ENCODE measurements at regions not wholly inside any gene's neighbourhood (a gene's known extent, or its start where the extent isn't known, plus 50 kb on each side); places are given as distances from the start of the nearest gene placed in this dataset.

DNA sequence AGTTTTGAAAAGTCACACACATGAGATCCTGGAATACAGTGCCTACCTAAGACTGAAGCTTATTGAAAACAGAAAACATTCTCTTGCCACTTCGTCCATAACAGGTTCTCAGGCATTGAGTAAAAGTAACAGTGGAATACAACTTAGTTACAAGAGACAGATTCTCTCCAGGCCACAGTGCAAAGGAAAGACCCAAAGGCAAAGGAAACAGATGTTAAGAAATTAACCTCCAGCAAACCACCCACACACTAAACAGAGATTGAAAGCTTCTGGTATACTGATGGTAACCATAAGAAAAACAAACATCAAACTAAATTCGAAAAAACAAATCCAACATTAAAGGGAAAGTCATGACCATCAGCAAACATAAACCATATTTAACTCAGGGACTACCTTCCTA, 914.7 kb downstream of the SLITRK5 start:
- Histone ChIP-seq H3K36me3 (no peaks in the 10 kb centered on the region), H3K4me3 (no peak overlapping the region), H3K27ac (no peak overlapping the region), H3K27me3 (no peaks in the 10 kb centered on the region), H3K4me1 (no peaks in the 10 kb centered on the region), H3K9me3 (peaks cover 0 to 6% (median 0%) of the 10 kb centered on the region in 11 donors)
- TF ChIP-seq, protein P1, sequence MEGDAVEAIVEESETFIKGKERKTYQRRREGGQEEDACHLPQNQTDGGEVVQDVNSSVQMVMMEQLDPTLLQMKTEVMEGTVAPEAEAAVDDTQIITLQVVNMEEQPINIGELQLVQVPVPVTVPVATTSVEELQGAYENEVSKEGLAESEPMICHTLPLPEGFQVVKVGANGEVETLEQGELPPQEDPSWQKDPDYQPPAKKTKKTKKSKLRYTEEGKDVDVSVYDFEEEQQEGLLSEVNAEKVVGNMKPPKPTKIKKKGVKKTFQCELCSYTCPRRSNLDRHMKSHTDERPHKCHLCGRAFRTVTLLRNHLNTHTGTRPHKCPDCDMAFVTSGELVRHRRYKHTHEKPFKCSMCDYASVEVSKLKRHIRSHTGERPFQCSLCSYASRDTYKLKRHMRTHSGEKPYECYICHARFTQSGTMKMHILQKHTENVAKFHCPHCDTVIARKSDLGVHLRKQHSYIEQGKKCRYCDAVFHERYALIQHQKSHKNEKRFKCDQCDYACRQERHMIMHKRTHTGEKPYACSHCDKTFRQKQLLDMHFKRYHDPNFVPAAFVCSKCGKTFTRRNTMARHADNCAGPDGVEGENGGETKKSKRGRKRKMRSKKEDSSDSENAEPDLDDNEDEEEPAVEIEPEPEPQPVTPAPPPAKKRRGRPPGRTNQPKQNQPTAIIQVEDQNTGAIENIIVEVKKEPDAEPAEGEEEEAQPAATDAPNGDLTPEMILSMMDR (IDR thresholded peaks at IDR 0.05), result no peak
- intact Hi-C loops (cut with DNase I), result no loop called here
- ATAC-seq (no peak), DNase-seq (no peak)
- 48 to 51% methylated on average over 2 of the region's 2 CpGs for WGBS, 2 donors

DNA sequence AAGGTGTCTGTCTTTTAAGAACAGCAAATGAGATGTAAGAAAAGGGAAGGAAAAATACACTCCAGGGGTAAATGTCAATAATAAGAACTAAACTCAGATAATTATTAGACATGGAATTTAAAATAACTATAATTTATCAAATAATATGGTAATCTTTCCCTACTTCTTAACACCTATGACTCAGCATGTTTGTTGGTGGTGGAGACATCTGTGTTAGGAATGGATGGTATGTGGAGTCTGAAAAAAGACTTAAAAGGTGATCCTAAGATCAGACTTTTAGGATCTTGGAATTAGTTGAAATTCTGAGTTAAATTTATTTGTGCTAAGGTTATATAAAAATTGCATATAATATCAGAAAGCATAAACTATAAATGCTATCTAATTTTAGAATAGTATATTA, 915.1 kb downstream of the SLITRK5 start:
- no peak for ATAC-seq
- DNase-seq, result no peak
- H3K4me3 ChIP-seq, result no peak overlapping the region
- H3K27ac ChIP-seq, result no peak overlapping the region
- no peaks in the 10 kb centered on the region for H3K4me1 ChIP-seq
- H3K27me3 ChIP-seq, result no peaks in the 10 kb centered on the region
- TF ChIP-seq, protein P1 (IDR thresholded peaks at IDR 0.05), result no peak
- intact Hi-C loops (cut with DNase I), result no loop called here
- H3K36me3 ChIP-seq, result no peaks in the 10 kb centered on the region
- H3K9me3 ChIP-seq, result peaks cover 0 to 7% (median 0%) of the 10 kb centered on the region in 11 donors

DNA sequence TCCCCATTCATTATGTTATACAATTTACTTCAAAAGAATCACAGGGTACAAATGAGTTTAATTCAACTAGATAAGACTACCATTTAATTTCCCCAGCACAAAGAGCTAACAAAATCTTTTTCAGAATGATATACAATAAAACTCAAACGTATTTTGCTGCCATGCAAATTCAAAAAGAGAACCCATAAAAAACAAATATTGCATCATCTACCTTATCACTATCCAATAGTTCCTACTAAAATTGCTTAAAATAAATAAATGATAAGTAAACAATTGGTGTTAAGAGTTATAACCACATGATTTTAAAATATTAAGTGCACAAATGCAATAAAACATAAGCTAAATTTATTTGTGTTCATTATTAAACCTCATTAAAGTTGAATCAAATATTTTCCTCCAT, 919.4 kb downstream of the SLITRK5 start:
- Histone ChIP-seq H3K4me3 (no peak overlapping the region), H3K9me3 (peaks cover 0 to 48% (median 6%) of the 10 kb centered on the region in 11 donors), H3K27ac (no peak overlapping the region), H3K4me1 (no peaks in the 10 kb centered on the region), H3K27me3 (no peaks in the 10 kb centered on the region), H3K36me3 (no peaks in the 10 kb centered on the region)
- ATAC-seq, result no peak
- TF ChIP-seq, protein P1 (IDR thresholded peaks at IDR 0.05), result no peak
- WGBS, 2 donors, result 41 to 59% methylated on average over 1 of the region's 1 CpG
- intact Hi-C loops (cut with DNase I), result no loop called here
- DNase-seq, result no peak

DNA sequence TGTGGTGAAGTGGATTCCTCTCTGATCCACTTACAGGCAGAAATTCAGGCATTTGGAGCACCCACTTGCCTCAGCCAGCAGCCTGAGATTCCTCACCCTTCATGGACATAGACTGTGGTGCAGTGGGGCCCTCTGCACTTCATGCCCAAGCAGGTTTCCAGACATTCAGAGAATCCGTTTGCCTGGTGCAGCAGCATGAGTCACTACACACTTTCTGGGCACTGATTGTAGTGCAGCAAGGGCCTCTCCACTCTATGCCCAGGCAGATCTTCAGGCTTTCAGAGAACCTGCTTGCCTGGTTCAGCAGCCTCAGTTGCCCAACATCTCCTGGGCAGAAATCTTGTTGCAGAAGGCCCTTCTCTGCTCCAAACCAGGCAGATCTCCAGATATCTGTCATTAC, 920.9 kb downstream of the SLITRK5 start:
- WGBS, 2 donors, result 67 to 77% methylated on average over 1 of the region's 1 CpG

More for the DNA sequence above, 920.9 kb downstream of the SLITRK5 start:
- Histone ChIP-seq H3K27ac (no peak overlapping the region), H3K27me3 (no peaks in the 10 kb centered on the region), H3K4me3 (no peak overlapping the region), H3K9me3 (peaks cover 0 to 61% (median 6%) of the 10 kb centered on the region in 11 donors), H3K36me3 (no peaks in the 10 kb centered on the region), H3K4me1 (no peaks in the 10 kb centered on the region)
- DNase-seq (no peak), ATAC-seq (no peak)
- intact Hi-C loops (cut with DNase I), result no loop called here
- TF ChIP-seq, protein P1 (IDR thresholded peaks at IDR 0.05), result no peak

Data from heart right ventricle (tissue), 16 donors.